Stimulated activated CD4-positive, alpha-beta T cell treated with anti-CD3 and anti-CD28 coated beads, Interleukin-4, amount 100 ng/mL, for 1 hour (primary cell): ENCODE measurements at regions not wholly inside any gene's neighbourhood (a gene's known extent, or its start where the extent isn't known, plus 50 kb on each side); places are given as distances from the start of the nearest gene placed in this dataset.
"Not testable (repeated sequence)": the region's sequence is repeated elsewhere in the genome, so short reads cannot be mapped to it uniquely, and the experiment has no call there.

Experiments used
- DNase-seq: peaks from one replicate; pipeline ENCODE4 v3.0.0-alpha.2; 2020

DNA sequence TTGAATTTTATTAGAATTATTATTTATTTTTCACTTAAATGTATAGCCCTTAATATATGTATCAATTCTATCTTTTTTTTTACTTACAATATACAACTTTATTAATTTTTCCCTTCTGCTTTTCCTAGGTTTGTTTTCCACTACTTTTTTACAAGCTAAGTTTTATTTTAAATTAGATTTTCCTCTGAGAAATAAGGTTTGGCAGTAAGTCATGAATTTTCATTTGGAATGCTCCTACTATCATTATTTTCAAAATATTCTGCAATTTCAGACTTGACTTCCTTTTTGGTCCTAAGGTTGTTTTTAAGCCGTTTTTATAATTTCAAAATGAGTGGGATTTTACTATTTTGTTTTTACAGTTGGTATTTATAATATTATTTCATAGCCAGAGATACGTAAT, 222.8 kb upstream of the PIEZO2 start:
- no peak for DNase-seq

DNA sequence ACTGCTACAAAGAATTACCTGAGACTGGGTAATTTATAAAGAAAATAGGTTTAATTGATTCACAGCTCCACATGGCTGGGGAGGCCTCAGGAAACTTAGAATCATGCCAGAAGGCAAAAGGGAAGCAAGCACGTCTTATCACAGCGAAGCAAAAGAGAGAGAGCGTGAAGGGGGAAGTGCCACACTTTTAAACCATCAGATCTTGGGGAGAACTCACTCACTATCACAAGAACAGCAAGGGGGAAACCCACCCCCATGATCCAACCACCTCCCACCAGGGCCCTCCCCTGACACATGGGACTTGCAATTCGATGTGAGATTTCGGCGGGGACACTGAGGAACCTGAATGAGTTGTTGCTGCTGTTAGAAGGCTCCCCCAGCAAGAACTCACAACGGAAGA, 220.2 kb upstream of the PIEZO2 start:
- DNase-seq, result no peak

DNA sequence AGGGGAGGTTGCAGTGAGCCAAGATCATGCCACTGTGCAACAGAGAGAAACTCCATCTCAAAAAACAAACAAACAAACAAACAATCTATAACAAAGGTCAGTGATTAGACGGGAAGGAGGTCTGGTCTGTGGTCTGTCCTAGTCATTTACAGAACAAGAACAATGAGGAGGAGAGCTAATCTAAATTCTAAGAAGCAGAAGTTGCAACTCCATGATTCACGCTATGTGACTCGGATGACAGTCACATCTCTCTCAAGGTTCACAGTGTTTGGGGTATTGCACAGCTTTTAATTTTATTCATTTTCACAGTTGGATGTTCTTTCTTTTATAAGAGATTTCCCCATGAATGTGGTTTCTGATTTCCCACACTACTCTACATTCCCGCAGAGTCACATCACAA, 218.7 kb upstream of the PIEZO2 start:
- no peak for DNase-seq

DNA sequence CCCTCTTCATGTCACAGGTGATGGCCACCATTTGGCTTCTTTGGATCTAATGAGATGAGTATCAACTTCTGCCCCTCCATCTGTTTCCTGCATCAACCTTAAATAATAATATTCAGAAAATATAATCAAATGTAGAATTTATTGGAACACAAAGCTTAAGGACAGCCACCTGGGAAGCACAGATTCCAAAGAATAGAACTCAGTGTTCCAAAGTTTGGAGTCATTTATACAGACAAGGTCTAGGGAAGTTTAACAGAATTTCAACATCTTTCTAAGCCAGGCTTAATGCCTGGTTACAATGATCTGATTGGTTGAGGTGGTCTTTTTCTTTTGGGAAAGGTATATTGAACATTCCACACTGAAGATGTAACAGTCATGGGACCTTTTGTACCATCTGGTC, 218.0 kb upstream of the PIEZO2 start:
- no peak for DNase-seq

DNA sequence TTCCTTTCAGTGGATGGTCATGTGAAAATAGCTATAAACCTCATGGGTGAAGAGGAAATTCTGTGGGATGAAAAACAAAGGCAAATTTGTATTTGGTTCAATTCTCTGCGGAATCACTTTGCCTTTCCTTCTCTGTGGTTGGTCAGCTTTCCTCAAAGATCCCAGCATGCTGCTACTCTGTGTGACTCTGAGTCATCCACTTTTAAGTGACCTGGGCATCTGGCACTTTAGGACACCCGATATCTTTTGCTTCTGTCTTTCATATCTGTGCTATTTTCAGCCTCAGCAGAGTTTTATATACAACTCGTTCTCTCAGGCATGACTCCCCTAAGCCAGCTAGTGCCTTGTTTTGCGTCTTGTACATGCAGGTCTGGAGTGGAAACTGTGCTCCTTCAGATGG, 217.0 kb upstream of the PIEZO2 start:
- no peak for DNase-seq

DNA sequence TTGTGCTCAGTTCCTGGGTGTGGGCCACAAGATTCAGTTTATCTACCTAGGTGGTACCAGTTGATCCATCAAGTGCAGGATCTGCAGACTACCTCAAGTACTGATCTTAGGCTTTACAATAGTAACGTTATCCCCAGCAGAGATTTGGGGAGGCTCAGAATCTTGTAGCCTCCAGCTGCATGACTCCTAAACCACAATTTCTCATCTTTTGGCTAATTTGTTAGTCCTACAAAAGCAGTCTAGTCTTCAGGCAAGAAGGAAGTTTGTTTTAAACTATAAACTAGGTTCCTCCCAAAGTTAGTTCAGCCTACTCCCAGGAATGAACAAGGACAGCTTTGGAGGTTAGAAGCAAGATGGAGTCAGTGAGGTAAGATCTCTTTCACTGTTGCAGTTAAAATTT, 213.5 kb upstream of the PIEZO2 start:
- no peak for DNase-seq

DNA sequence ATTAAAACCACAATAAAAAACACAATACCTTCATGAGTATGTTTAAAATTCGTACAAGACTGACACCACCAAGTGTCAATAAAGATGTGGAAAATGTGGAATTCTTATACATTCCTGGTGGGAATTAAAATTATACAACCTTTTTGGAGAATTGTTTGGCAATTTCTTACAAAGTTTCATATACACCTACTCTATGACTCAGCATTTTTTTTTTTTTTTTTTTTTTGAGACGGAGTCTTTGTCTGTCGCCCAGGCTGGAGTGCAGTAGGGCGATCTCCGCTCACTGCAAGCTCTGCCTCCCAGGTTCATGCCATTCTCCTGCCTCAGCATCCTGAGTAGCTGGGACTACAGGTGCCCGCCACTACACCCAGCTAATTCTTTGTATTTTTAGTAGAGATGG, 212.5 kb upstream of the PIEZO2 start:
- DNase-seq, result not testable (repeated sequence)

DNA sequence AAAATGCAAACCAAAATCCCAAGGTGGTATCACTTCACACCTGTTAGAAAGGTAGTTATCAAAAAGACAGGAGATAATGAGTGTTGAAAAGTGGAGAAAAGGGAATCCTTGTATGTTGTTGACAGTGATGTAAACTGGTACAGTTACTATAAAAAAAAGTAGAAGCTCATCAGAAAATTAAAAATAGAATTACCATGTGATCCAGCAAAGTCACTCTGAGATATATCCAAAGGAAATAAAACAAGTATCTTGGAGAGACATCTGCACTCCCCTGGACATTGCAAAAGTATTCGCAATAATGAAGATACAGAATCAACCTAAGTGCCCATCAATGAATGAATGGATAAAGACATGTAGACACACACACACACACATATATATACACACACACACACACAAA, 208.3 kb upstream of the PIEZO2 start:
- DNase-seq, result no peak

DNA sequence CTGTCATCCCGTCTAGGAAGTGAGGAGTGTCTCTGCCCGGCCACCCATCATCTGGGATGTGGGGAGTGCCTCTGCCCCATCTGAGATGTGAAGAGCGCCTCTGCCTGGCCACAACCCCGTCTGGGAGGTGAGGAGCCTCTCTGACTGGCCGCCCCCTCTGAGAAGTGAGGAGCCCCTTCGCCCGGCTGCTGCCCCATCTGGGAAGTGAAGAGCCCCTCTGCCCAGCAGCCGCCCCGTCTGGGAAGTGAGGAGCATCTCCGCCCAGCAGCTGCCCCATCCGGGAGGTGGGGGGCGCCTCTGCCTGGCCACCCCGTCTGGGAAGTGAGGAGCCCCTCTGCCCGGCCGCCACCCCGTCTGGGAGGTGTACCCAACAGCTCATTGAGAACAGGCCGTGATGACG, 195.2 kb upstream of the PIEZO2 start:
- not testable (repeated sequence) for DNase-seq

DNA sequence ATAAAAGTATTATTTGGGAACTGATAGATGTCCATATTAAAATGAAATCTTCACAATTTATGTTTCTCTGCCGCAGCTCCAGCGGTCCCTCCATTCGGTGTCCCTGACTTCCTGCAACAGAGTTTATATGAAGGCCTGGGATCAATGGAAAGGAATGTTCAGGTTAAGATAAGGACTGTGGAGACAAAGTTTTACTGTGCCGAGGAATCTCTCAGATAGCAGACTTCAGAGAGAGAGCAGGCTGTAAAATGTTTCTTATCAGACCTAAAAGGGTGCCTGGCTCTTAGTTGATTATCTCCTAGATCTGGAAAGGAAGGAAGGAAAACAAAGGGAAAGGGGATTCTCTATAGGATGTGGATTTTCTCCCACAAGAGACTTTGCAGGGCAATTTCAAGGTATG, 193.7 kb upstream of the PIEZO2 start:
- DNase-seq, result no peak

DNA sequence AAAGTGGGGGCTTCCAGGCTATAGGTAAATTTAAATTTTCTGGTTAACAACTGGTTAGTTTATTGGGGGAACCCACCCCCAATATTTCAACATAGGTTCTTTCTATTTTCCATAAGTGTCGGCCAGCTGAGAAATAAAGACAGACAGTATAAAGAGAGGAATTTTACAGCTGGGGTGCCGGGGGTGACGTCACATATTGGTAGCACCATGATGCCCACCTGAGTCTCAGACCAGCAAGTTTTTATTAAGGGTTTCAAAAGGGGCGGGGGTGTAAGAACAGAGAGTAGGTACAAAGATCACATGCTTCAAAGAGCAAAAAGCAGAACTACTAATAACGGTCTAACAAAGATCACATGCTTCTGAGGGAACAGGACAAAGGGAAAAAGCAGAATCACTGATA, 192.7 kb upstream of the PIEZO2 start:
- not testable (repeated sequence) for DNase-seq

DNA sequence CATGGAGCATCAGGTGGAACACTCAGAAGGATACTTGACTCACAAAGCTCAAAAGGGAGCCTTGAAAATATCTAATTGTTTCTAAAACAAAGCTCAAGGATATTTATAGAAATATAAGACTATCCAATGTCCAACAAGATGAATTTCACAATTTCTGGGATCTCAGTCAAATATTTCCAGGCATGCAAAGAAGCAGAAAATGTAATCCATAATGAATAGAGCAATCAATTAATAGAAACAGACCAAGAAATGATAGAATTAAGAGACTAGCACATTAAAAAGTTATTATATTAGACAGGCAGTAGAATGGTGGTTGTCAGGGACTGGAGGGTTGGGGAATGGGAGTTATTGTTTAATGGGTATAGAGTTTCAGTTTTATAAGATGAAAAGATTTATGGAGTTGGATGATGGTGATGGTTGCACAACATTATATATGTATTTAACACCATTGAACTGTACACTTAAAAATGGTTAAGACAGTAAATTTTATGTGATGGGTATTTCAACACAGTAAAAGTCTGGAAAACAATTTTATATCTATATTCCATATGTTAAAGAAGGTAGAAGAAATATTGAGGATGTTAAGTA, 189.9 kb upstream of the PIEZO2 start:
- DNase-seq, result no peak

DNA sequence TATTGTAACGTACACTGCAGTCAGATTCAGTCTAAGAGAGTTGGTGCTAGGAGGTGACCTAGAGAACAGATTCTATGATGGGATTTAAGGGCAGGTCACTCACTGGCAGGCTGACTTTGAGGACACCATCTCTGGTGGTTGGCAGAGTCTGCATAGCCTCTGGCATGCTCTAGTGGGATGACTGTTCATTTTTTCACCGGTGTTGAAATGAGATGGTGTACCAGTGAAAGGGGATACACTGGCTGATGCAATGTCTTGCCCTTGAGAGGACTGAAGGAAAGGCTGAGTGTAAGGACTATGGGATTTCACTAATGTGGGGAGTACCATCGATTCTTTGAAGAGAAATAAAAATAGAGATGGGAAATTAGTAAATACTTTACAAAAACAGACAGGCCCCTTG, 186.9 kb upstream of the PIEZO2 start:
- DNase-seq, result no peak

DNA sequence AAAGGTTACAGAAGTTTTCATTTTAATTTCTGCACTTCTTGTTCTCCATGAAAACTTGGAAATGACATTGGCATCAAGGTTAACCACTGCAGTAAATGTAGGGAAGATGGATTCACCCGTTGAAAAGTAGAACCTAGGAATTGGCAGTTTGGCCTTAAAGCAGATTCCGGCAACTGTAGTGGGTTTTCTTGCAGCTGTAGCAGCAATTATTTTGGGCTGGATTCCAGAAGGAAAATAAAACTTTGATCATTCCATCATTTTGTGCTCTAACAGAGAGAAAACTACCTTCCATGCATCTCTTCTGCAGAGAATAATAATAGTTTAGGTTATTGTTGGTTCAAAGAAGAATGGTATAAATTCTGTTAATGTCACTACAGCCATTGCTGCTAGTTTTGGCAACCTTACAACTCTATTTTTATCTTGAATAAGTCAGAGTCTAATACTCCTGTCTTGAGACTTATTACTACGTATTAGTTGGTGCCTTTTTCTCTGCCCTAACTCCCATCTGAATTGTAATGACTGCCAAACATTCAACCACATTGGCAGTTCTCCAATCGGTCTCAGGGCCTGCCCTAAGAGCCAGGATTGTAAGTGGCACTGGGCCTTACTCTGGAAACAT, 178.1 kb upstream of the PIEZO2 start:
- no peak for DNase-seq

DNA sequence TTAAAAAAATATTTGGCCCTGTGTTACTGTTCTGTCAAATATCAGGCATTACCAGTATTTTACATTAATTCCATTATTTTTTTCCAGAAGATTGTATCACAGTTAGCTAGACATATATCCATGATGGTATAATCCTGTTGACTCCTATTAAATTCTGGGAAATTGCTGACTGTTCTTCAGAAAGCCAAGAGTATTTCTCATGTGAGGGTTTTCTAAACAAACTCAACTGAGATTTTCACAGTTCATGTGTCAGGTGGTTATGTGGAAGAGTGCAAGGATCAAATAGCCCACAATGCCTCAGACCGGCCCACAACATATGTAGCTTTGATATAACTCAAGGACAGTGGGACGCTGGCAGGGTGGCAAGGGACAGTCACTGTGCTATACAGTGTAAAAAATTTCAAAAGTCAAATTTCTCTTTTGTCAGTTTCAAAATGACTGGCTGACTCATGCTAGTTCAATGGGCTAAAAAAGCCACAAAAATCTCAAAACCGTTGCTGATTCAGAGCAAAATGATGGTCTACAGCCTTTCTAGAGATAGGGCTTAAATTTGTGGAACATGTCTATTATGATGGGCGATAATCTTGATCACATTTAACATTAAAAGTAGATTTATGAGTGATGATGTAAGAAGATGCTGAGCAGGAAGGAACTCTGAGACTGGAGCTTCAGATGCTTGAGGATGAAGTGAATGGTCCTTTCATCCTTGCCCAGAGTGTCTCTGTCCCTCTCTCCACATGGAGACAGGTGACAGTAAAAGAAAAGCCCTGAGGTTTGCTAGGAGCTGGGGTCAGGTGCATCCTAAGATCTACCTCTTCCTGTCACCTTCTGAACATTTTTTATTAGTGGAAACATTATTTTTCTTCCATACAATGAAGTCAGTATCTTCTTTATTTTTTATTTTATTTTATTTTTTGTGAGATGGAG, 175.8 kb upstream of the PIEZO2 start:
- no peak for DNase-seq

DNA sequence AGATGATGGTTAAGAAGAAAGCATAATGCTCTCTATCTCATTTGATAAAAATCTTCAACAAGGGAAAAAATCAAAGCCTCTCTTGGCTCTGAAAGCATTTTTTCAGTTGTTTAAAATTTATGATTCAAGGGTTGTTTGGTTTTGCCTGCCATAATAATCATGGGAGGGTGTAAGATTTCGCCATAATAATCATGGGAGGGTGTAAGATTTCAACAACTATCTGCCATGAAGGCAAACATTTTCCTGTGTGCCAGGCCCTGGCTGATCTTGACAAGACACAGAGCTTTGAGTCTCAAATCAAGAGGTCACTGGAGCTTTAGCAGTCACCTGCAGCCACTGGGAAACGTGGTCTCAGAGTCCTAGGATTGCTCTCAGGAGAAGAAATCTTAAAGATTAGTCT, 175.1 kb upstream of the PIEZO2 start:
- DNase-seq, result no peak

DNA sequence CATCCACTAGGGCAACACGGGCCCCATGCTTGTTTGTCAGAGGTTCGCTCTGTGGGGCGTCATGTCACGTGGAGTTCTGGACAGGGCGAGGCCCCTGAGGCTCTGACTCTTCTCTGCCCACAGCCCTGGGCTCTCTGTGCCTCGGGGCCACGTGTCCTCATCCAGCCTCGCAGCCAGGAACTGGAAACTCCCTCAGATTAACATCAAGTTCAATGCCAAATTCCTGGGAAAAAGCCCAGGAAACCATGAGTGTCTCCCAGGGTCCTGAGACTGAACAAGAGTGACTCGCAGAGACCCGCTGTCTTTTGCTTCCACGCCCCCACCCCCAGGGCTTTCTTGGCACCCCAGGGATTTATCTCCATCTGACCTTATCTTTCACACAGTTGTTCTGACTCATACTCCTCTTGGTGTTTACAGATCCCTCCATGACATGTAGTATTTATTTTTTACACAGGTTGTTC, 174.0 kb upstream of the PIEZO2 start:
- DNase-seq, result no peak

DNA sequence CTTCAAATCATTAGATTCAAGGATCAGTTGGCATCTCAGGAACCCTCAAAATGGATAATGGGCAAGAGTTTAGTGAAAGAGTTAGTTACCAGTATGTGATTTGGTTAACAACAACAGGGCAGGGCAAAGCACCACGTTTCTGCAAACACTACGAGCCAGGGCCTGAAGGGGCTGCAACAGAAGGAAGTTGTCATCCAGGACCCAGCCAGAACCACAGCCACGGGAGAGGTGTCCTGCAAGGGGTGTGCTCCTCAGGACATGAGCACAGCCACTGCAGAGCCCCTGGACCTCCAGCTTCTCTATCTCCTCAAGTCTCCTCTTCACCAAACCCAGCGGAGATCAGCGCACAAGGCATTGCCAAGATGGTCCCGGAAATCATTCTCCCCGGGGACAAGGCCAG, 173.3 kb upstream of the PIEZO2 start:
- DNase-seq, result no peak

DNA sequence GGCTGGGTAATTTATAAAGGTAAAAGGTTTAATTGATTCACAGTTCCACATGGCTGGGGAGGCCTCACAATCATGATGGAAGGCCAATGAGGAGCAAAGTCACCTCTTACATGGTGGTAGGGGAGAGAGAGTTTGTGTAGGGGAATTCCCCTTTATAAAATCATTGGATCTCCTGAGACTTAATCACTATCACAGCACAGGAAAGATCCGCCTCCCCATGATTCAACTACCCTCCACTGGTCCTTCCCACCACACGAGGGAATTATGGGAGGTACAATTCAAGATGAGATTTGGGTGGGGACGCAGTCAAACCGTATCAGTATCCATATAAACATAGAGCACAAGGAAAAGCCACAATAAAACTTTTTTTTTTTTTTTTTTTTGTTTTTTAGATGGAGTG, 172.6 kb upstream of the PIEZO2 start:
- DNase-seq, result no peak

DNA sequence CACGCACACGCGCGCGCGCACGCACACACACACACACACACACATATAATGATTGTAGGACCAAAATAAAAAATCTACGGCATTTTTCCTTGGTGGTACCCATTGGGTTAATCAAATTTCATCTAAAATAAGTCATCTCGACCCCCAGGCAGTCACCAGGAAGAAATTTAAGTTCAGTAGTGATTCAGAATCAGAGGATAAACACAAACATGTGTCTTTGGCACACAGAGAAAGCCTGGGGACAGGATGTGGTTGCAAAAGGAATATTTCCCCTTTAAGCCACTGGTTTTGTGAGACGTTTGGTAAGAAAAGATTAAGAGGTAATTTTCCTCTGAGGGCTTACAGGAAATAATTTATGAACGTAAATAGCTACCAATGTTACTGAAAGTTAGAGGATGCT, 171.6 kb upstream of the PIEZO2 start:
- DNase-seq, result no peak

DNA sequence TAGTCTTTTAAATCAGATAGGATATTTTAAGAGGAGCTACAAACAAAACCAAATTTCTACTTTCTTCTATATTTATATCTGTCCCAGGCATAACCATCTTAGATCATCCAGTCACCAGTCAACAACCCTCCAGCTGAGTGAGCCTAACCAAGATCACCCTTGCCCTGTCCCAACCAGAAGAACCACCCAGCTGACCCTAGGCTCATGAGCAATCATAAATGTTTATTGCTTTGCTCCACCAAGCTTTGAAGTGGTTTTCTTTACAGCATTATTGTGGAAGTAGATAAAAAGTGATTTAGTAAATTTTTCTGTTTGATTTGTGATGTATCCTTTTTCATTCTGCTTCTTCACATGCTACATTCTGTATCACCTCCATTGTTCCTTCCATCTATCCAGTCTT, 167.2 kb upstream of the PIEZO2 start:
- DNase-seq, result no peak

DNA sequence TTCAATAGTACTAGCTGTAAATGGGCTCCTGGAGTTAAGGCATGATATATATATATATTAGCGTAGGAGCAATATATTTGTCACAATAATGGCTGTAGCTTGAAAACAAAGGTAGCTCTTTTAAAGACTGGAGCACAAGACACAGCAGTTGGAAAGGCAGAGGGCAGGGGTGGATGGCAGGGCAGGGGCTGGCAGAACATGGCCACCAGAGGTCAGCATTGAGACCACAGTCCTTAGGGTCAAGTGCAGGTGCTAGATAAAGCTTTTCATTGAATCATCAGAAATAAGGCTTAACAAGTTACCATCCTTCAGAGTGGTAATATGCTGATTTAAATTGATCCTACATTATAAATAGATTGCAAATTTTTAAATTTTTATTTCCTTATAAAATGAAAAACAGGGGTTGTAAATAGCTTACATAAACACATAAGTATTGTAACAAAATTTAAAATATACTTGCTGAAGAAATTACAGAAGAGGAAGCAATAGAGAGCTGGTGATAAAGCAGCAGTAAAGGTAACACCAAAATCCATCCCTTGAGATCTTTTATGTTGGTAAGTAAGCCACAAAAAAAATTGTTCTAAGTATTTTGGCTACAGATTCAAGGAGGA, 161.2 kb upstream of the PIEZO2 start:
- DNase-seq, result peak; percentile 13

DNA sequence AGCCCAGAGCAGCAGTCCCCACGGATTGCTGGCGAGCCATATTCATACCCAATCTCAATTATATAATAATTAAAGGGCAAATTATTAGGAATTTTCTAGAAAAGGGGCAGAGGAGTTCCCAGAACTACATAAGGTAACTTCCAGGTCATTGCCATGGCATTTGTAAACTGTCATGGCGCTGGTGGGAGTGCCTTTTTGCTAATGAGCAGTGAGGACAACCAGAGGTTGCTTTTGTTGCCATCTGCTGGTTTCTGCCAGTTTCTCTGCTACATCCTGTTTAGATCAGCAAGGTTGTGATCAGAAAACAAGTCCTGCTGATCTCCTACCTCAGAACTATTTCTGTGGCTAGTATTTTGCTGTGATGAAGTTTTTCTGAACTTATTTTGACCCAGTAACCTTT, 159.8 kb upstream of the PIEZO2 start:
- no peak for DNase-seq

DNA sequence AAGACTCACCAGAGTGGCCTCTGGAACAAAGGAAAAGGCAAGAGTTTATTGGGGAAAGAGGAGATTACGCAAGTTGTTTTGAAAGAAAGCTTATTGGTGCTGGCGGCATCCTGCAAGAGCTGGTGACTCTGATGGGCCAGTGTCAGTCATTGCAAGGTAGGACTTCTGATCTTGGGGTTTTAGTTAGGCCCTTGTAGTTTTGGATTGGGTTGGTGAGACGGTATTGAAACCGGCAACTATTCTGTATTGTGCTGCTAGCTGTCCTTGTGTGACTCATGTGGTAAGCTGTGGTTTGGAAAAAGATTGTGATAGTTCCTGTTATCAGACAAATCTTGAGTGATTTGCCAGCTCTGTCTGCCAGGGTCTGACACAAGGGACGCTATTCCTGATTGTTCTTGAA, 159.1 kb upstream of the PIEZO2 start:
- no peak for DNase-seq
